ENCODE measurements at regions not wholly inside any gene's neighbourhood (a gene's known extent, or its start where the extent isn't known, plus 50 kb on each side); places are given as distances from the start of the nearest gene placed in this dataset.

- Mint-ChIP-seq H3K4me3 (no peak overlapping the region), H3K36me3 (peaks cover 0 to 3% (median 0%) of the 10 kb centered on the region in 3 donors), H3K27me3 (ENCODE audit: low read depth in 3 of 3) (peaks cover 0 to 4% (median 0%) of the 10 kb centered on the region in 3 donors), H3K9me3 (peaks cover 0 to 8% (median 0%) of the 10 kb centered on the region in 6 donors), H3K27ac (no peak overlapping the region), H3K4me1 (peaks cover 3 to 5% of the 10 kb centered on the region in 2 donors)
- no peak for DNase-seq
Measured at GRCh38 chr10:113967126-113967525, 76.5 kb upstream of the ADRB1 start.

- peaks cover 0 to 2% (median 1%) of the 10 kb centered on the region in 3 donors for H3K27me3 Mint-ChIP-seq (ENCODE audit: low read depth in 3 of 3)
- H3K4me1 Mint-ChIP-seq, result no peaks in the 10 kb centered on the region
- DNase-seq, result no peak
- H3K36me3 Mint-ChIP-seq, result peaks cover 0 to 3% (median 0%) of the 10 kb centered on the region in 3 donors
- H3K4me3 Mint-ChIP-seq, result no peak overlapping the region
- H3K9me3 Mint-ChIP-seq, result peaks cover 0 to 8% (median 0%) of the 10 kb centered on the region in 6 donors
- no peak overlapping the region for H3K27ac Mint-ChIP-seq
Measured at GRCh38 chr10:113970641-113971040, 73.0 kb upstream of the ADRB1 start.

- Mint-ChIP-seq H3K9me3 (peaks cover 0 to 8% (median 0%) of the 10 kb centered on the region in 6 donors), H3K4me1 (no peaks in the 10 kb centered on the region), H3K27ac (no peak overlapping the region), H3K4me3 (no peak overlapping the region), H3K36me3 (peaks cover 0 to 3% (median 0%) of the 10 kb centered on the region in 3 donors), H3K27me3 (ENCODE audit: low read depth in 3 of 3) (peaks cover 0 to 2% (median 1%) of the 10 kb centered on the region in 3 donors)
- no peak for DNase-seq
Measured at GRCh38 chr10:113971349-113971973, 72.2 kb upstream of the ADRB1 start.

GRCh38 chr10:113977174-113977573, 66.5 kb upstream of the ADRB1 start:
- DNase-seq, result no peak
- Mint-ChIP-seq H3K27ac (no peak overlapping the region), H3K36me3 (peaks cover 0 to 5% (median 0%) of the 10 kb centered on the region in 3 donors), H3K4me3 (no peak overlapping the region), H3K27me3 (ENCODE audit: low read depth in 3 of 3) (peaks cover 0 to 2% (median 2%) of the 10 kb centered on the region in 3 donors), H3K9me3 (no peaks in the 10 kb centered on the region), H3K4me1 (no peaks in the 10 kb centered on the region)

GRCh38 chr10:113978802-113979201, 64.9 kb upstream of the ADRB1 start:
- Mint-ChIP-seq H3K27me3 (ENCODE audit: low read depth in 3 of 3) (peaks cover 0 to 2% (median 2%) of the 10 kb centered on the region in 3 donors), H3K4me3 (no peak overlapping the region), H3K27ac (no peak overlapping the region), H3K36me3 (peaks cover 0 to 5% (median 0%) of the 10 kb centered on the region in 3 donors), H3K9me3 (no peaks in the 10 kb centered on the region), H3K4me1 (peaks cover 9 to 10% of the 10 kb centered on the region in 2 donors)
- no peak for DNase-seq

- H3K27ac Mint-ChIP-seq, result no peak overlapping the region
- H3K4me1 Mint-ChIP-seq, result peaks cover 12% of the 10 kb centered on the region in 2 donors
- H3K4me3 Mint-ChIP-seq, result no peak overlapping the region
- peaks cover 0 to 5% (median 0%) of the 10 kb centered on the region in 3 donors for H3K36me3 Mint-ChIP-seq
- peaks cover 0 to 2% (median 2%) of the 10 kb centered on the region in 3 donors for H3K27me3 Mint-ChIP-seq (ENCODE audit: low read depth in 3 of 3)
- no peaks in the 10 kb centered on the region for H3K9me3 Mint-ChIP-seq
- DNase-seq, result no peak
Measured at GRCh38 chr10:113979409-113979808, 64.3 kb upstream of the ADRB1 start.

- H3K4me1 Mint-ChIP-seq, result peaks cover 12% of the 10 kb centered on the region in 2 donors
- no peaks in the 10 kb centered on the region for H3K9me3 Mint-ChIP-seq
- H3K4me3 Mint-ChIP-seq, result no peak overlapping the region
- peaks cover 0 to 2% (median 0%) of the 10 kb centered on the region in 3 donors for H3K27me3 Mint-ChIP-seq (ENCODE audit: low read depth in 3 of 3)
- DNase-seq, result no peak
- H3K36me3 Mint-ChIP-seq, result peaks cover 0 to 5% (median 0%) of the 10 kb centered on the region in 3 donors
- no peak overlapping the region for H3K27ac Mint-ChIP-seq
Measured at GRCh38 chr10:113980408-113981087, 63.1 kb upstream of the ADRB1 start.

- no peak overlapping the region for H3K27ac Mint-ChIP-seq
- H3K9me3 Mint-ChIP-seq, result peaks cover 0 to 2% (median 0%) of the 10 kb centered on the region in 6 donors
- DNase-seq, result no peak
- H3K27me3 Mint-ChIP-seq (ENCODE audit: low read depth in 3 of 3), result peaks cover 0 to 4% (median 1%) of the 10 kb centered on the region in 3 donors
- peaks cover 0 to 9% (median 0%) of the 10 kb centered on the region in 3 donors for H3K36me3 Mint-ChIP-seq
- H3K4me3 Mint-ChIP-seq, result no peak overlapping the region
- peaks cover 12% of the 10 kb centered on the region in 2 donors for H3K4me1 Mint-ChIP-seq
Measured at GRCh38 chr10:113982296-113982695, 61.4 kb upstream of the ADRB1 start.

- Mint-ChIP-seq H3K27me3 (ENCODE audit: low read depth in 3 of 3) (peaks cover 0 to 4% (median 2%) of the 10 kb centered on the region in 3 donors), H3K36me3 (peaks cover 0 to 6% (median 0%) of the 10 kb centered on the region in 3 donors), H3K4me3 (no peak overlapping the region), H3K4me1 (peaks cover 12% of the 10 kb centered on the region in 2 donors), H3K9me3 (peaks cover 0 to 2% (median 0%) of the 10 kb centered on the region in 6 donors), H3K27ac (no peak overlapping the region)
- no peak for DNase-seq
Measured at GRCh38 chr10:113982769-113983168, 60.9 kb upstream of the ADRB1 start.

GRCh38 chr10:113983552-113983951, 60.1 kb upstream of the ADRB1 start:
- H3K9me3 Mint-ChIP-seq, result peaks cover 0 to 2% (median 0%) of the 10 kb centered on the region in 6 donors
- peak overlapping the region; percentile 16 to 72 (median 51) for H3K4me3 Mint-ChIP-seq
- H3K4me1 Mint-ChIP-seq, result peaks cover 12% of the 10 kb centered on the region in 2 donors
- peak in 2 of 3 donors; percentile 12 to 32 for DNase-seq
- peak overlapping the region in 2 of 6 donors; percentile 23 to 79 for H3K27ac Mint-ChIP-seq
- peaks cover 2 to 4% (median 3%) of the 10 kb centered on the region in 3 donors for H3K27me3 Mint-ChIP-seq (ENCODE audit: low read depth in 3 of 3)
- peaks cover 0 to 6% (median 0%) of the 10 kb centered on the region in 3 donors for H3K36me3 Mint-ChIP-seq

- Mint-ChIP-seq H3K9me3 (peaks cover 0 to 2% (median 0%) of the 10 kb centered on the region in 6 donors), H3K27me3 (ENCODE audit: low read depth in 3 of 3) (peaks cover 3 to 9% (median 5%) of the 10 kb centered on the region in 3 donors), H3K4me1 (peaks cover 12% of the 10 kb centered on the region in 2 donors), H3K27ac (no peak overlapping the region), H3K4me3 (no peak overlapping the region), H3K36me3 (peaks cover 0 to 6% (median 0%) of the 10 kb centered on the region in 3 donors)
- no peak for DNase-seq
Measured at GRCh38 chr10:113985297-113985844, 58.3 kb upstream of the ADRB1 start.

- Mint-ChIP-seq H3K27me3 (ENCODE audit: low read depth in 3 of 3) (peaks cover 6 to 9% (median 7%) of the 10 kb centered on the region in 3 donors), H3K4me3 (no peak overlapping the region), H3K4me1 (peaks cover 12% of the 10 kb centered on the region in 2 donors), H3K27ac (no peak overlapping the region), H3K36me3 (peaks cover 0 to 6% (median 0%) of the 10 kb centered on the region in 3 donors), H3K9me3 (peaks cover 0 to 2% (median 0%) of the 10 kb centered on the region in 6 donors)
- no peak for DNase-seq
Measured at GRCh38 chr10:113986316-113986715, 57.4 kb upstream of the ADRB1 start.

- peaks cover 0 to 6% (median 0%) of the 10 kb centered on the region in 3 donors for H3K36me3 Mint-ChIP-seq
- H3K4me3 Mint-ChIP-seq, result no peak overlapping the region
- H3K9me3 Mint-ChIP-seq, result peaks cover 0 to 2% (median 0%) of the 10 kb centered on the region in 6 donors
- DNase-seq, result no peak
- H3K27ac Mint-ChIP-seq, result no peak overlapping the region
- peaks cover 12% of the 10 kb centered on the region in 2 donors for H3K4me1 Mint-ChIP-seq
- H3K27me3 Mint-ChIP-seq (ENCODE audit: low read depth in 3 of 3), result peaks cover 10 to 13% (median 10%) of the 10 kb centered on the region in 3 donors
Measured at GRCh38 chr10:113987156-113987555, 56.5 kb upstream of the ADRB1 start.

GRCh38 chr10:113987805-113988204, 55.9 kb upstream of the ADRB1 start:
- H3K4me1 Mint-ChIP-seq, result peaks cover 12% of the 10 kb centered on the region in 2 donors
- peaks cover 10 to 15% (median 10%) of the 10 kb centered on the region in 3 donors for H3K27me3 Mint-ChIP-seq (ENCODE audit: low read depth in 3 of 3)
- no peak overlapping the region for H3K4me3 Mint-ChIP-seq
- peaks cover 0 to 6% (median 0%) of the 10 kb centered on the region in 3 donors for H3K36me3 Mint-ChIP-seq
- DNase-seq, result no peak
- peaks cover 0 to 2% (median 0%) of the 10 kb centered on the region in 6 donors for H3K9me3 Mint-ChIP-seq
- no peak overlapping the region for H3K27ac Mint-ChIP-seq

Measured in immature natural killer cell (primary cell).